Liver (tissue), 8 donors: ENCODE measurements at regions not wholly inside any gene's neighbourhood (a gene's known extent, or its start where the extent isn't known, plus 50 kb on each side); places are given as distances from the start of the nearest gene placed in this dataset.

Experiments
- DNase-seq: peaks from one replicate; pipeline ENCODE4 v3.0.0-alpha.2; 2017; ENCODE audit warnings: low spot score
- H3K27ac ChIP-seq, 2 donors: one replicate each; pipeline ENCODE4 v1.7.0; 2013; ENCODE audit warnings: inconsistent platforms in 2 of 2, low read length in 2 of 2, control low read depth in 1 of 2, low read depth in 1 of 2, mild to moderate bottlenecking in 1 of 2
- H3K27me3 ChIP-seq, 4 donors: one replicate each; pipeline versions ENCODE4 v1.6.1 to v1.7.0; 2013; ENCODE audit warnings: low read length in 3 of 4, inconsistent platforms in 1 of 4, mild to moderate bottlenecking in 1 of 4, moderate library complexity in 1 of 4; ENCODE audit not compliant: control insufficient read depth in 4 of 4, insufficient read depth in 4 of 4
- H3K36me3 ChIP-seq, 4 donors: one replicate each; pipeline versions ENCODE4 v1.6.1 to v1.7.0; 2013; ENCODE audit warnings: low read length in 3 of 4, mild to moderate bottlenecking in 3 of 4, low read depth in 1 of 4, moderate library complexity in 1 of 4; ENCODE audit not compliant: control insufficient read depth in 4 of 4, insufficient read depth in 3 of 4
- H3K4me1 ChIP-seq, 4 donors: one replicate each; pipeline versions ENCODE4 v1.6.1 to v1.7.0; 2013; ENCODE audit warnings: low read length in 3 of 4, mild to moderate bottlenecking in 3 of 4, moderate library complexity in 1 of 4; ENCODE audit not compliant: control insufficient read depth in 4 of 4, insufficient read depth in 4 of 4
- H3K4me3 ChIP-seq, 3 donors: one replicate each; pipeline versions ENCODE4 v1.6.1 to v1.7.0; 2013; ENCODE audit warnings: low read length in 3 of 3, control low read depth in 1 of 3, low read depth in 1 of 3, mild to moderate bottlenecking in 1 of 3
- H3K9ac ChIP-seq, 2 donors: one replicate each; pipeline ENCODE4 v1.7.0; 2013; ENCODE audit warnings: low read length in 2 of 2, mild to moderate bottlenecking in 2 of 2, moderate library complexity in 2 of 2, control low read depth in 1 of 2, low read depth in 1 of 2
- H3K9me3 ChIP-seq, 4 donors: one replicate each; pipeline versions ENCODE4 v1.6.1 to v1.7.0; 2013; ENCODE audit warnings: low read length in 3 of 4; ENCODE audit not compliant: control insufficient read depth in 4 of 4
- EGR1 ChIP-seq, 2 donors: IDR thresholded peaks; 2 replicates each; pipeline ENCODE4 v1.6.1; 2016 to 2018; ENCODE audit warnings: antibody characterized with exemption in 2 of 2, low read depth in 2 of 2
- FOXA1 ChIP-seq: IDR thresholded peaks from 2 replicates; pipeline ENCODE4 v1.6.1; 2016; ENCODE audit warnings: antibody characterized with exemption
- FOXA2 ChIP-seq: IDR thresholded peaks from 2 replicates; pipeline ENCODE4 v1.6.1; 2016; ENCODE audit warnings: antibody characterized with exemption
- GABPA ChIP-seq, 2 donors: IDR thresholded peaks in 1 of 2; conservative IDR thresholded peaks in 1 of 2; 2 replicates each; pipeline ENCODE4 v1.6.1; 2016; ENCODE audit warnings: antibody characterized with exemption in 2 of 2, mild to moderate bottlenecking in 1 of 2, moderate library complexity in 1 of 2
- HNF4A ChIP-seq, 2 donors: conservative IDR thresholded peaks; 2 replicates each; pipeline ENCODE4 v1.6.1; 2016; ENCODE audit warnings: antibody characterized with exemption in 2 of 2, mild to moderate bottlenecking in 2 of 2
- HNF4G ChIP-seq: IDR thresholded peaks from 2 replicates; pipeline ENCODE4 v1.6.1; 2016; ENCODE audit warnings: antibody characterized with exemption
- JUND ChIP-seq, 2 donors: IDR thresholded peaks; 2 replicates each; pipeline ENCODE4 v1.6.1; 2016; ENCODE audit warnings: antibody characterized with exemption in 2 of 2
- NR2F2 ChIP-seq: IDR thresholded peaks from 2 replicates; pipeline ENCODE4 v1.6.1; 2016; ENCODE audit warnings: antibody characterized with exemption
- RAD21 ChIP-seq, 2 donors: IDR thresholded peaks; 2 replicates each; pipeline ENCODE4 v1.6.1; 2016; ENCODE audit warnings: antibody characterized with exemption in 2 of 2, mild to moderate bottlenecking in 2 of 2
- RXRA ChIP-seq, 2 donors: IDR thresholded peaks; 2 replicates each; pipeline ENCODE4 v1.6.1; 2017 to 2018; ENCODE audit warnings: antibody characterized with exemption in 2 of 2, mild to moderate bottlenecking in 1 of 2
- SP1 ChIP-seq: IDR thresholded peaks from 2 replicates; pipeline ENCODE4 v1.6.1; 2018; ENCODE audit warnings: antibody characterized with exemption, mild to moderate bottlenecking
- TAF1 ChIP-seq: conservative IDR thresholded peaks from 2 replicates; pipeline ENCODE4 v1.6.1; 2016; ENCODE audit warnings: antibody characterized with exemption, mild to moderate bottlenecking
- YY1 ChIP-seq: IDR thresholded peaks from 2 replicates; pipeline ENCODE4 v1.6.1; 2016; ENCODE audit warnings: antibody characterized with exemption, mild to moderate bottlenecking
- WGBS: extraction: QIAGEN DNeasy Blood & Tissue Kit; methylation state at CpG from one replicate; pipeline ENCODE4 v1.1.7; 2013; 5-methylcytosine and 5-hydroxymethylcytosine counted together
- TF ChIP-seq, protein P1 (sequence below): IDR thresholded peaks from 2 replicates; pipeline ENCODE4 v1.6.1; 2016; ENCODE audit warnings: antibody characterized with exemption
- TF ChIP-seq, protein P2 (sequence below): fragments of 150-350 bp; IDR thresholded peaks from 2 replicates; pipeline ENCODE4 v1.5.1; 2017; ENCODE audit warnings: improper control_type of control experiment, low read depth, low read length; ENCODE audit not compliant: missing input control
- TF ChIP-seq, protein P3 (sequence below): IDR thresholded peaks from 2 replicates; pipeline ENCODE4 v1.6.1; 2016; ENCODE audit warnings: antibody characterized with exemption, mild to moderate bottlenecking
- TF ChIP-seq, protein P4 (sequence below): IDR thresholded peaks from 2 replicates; pipeline ENCODE4 v1.6.1; 2016; ENCODE audit warnings: antibody characterized with exemption
- TF ChIP-seq, protein P5 (sequence below): IDR thresholded peaks from 2 replicates; pipeline ENCODE4 v1.6.1; 2016; ENCODE audit warnings: antibody characterized with exemption
- donor health status: healthy.
- donor health status: healthy.
- donor health status: healthy.
- donor health status: healthy.
- donor health status: healthy.

DNA sequence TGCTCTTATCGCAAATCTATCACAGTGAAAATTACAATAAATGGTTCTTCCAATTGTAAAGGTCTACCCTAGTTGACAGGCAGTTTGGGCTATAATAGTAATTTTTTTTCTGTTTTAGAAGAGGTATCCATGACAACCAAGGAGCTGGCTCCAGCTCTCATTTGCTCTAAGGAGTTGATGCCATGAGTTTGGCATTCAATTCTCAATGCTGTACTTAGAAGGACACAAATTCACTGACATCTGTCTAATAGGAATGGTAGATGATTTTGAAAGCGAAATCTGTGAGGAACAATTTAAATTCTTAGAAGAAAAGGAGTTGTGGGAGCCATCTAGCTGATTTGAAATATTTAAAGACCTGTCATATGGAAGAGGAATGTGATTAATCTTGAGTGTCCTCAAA is 203.6 kb upstream of the DAB2 start:
- Histone ChIP-seq H3K4me1 (peaks cover 0 to 7% (median 5%) of the 10 kb centered on the region in 4 donors), H3K27ac (no peak overlapping the region), H3K9me3 (peaks cover 0 to 4% (median 0%) of the 10 kb centered on the region in 4 donors), H3K36me3 (no peaks in the 10 kb centered on the region), H3K27me3 (no peaks in the 10 kb centered on the region), H3K9ac (no peak overlapping the region), H3K4me3 (no peak overlapping the region)
- 93% methylated on average over 2 of the region's 2 CpGs for WGBS
- no peak for DNase-seq
- no peak for TF ChIP-seq JUND (IDR thresholded peaks at IDR 0.05)
- no peak for TF ChIP-seq NR2F2

DNA sequence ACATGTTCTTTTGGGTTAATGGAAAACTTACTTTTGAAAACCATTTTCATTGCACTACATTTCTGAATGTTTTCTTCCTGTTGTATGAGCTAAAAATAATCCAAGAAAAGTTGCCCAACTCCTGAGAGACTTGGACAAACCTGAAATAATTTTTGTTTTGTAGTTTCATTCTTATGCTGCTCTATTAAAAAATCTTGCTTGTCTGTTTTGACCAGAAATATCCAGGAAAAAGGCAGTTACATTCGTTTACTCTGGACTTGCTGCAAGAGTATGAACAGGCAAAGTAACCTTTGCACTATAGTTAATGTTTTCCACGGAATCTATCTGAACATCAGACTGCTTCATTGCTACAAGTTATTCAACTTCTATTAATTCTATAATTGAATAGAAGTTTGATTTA is 200.1 kb upstream of the DAB2 start:
- Histone ChIP-seq H3K4me3 (peak overlapping the region in 1 of 3 donors; percentile 12), H3K9ac (peak overlapping the region in 1 of 2 donors; percentile 82), H3K9me3 (peaks cover 0 to 4% (median 0%) of the 10 kb centered on the region in 4 donors), H3K27ac (peak overlapping the region; percentile 82 to 99), H3K27me3 (no peaks in the 10 kb centered on the region), H3K36me3 (no peaks in the 10 kb centered on the region), H3K4me1 (peaks cover 0 to 7% (median 5%) of the 10 kb centered on the region in 4 donors)
- TF ChIP-seq, protein P1, sequence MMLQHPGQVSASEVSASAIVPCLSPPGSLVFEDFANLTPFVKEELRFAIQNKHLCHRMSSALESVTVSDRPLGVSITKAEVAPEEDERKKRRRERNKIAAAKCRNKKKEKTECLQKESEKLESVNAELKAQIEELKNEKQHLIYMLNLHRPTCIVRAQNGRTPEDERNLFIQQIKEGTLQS: peak; percentile 4
- TF ChIP-seq, protein P2, sequence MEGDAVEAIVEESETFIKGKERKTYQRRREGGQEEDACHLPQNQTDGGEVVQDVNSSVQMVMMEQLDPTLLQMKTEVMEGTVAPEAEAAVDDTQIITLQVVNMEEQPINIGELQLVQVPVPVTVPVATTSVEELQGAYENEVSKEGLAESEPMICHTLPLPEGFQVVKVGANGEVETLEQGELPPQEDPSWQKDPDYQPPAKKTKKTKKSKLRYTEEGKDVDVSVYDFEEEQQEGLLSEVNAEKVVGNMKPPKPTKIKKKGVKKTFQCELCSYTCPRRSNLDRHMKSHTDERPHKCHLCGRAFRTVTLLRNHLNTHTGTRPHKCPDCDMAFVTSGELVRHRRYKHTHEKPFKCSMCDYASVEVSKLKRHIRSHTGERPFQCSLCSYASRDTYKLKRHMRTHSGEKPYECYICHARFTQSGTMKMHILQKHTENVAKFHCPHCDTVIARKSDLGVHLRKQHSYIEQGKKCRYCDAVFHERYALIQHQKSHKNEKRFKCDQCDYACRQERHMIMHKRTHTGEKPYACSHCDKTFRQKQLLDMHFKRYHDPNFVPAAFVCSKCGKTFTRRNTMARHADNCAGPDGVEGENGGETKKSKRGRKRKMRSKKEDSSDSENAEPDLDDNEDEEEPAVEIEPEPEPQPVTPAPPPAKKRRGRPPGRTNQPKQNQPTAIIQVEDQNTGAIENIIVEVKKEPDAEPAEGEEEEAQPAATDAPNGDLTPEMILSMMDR: no peak
- TF ChIP-seq NR2F2 (no peak), SP1 (peak; percentile 98), JUND (IDR thresholded peaks at IDR 0.05) (peak in 1 of 2 donors; percentile 8), HNF4A (conservative IDR thresholded peaks at IDR 0.05) (peak; percentile 91 to 92), TAF1 (peak; percentile 61), RAD21 (IDR thresholded peaks at IDR 0.05) (no peak), GABPA (IDR thresholded peaks at IDR 0.05 in 1 of 2, conservative IDR thresholded peaks at IDR 0.05 in 1 of 2) (no peak), HNF4G (peak; percentile 88), RXRA (IDR thresholded peaks at IDR 0.05) (peak; percentile 44), FOXA1 (peak; percentile 8), FOXA2 (peak; percentile 45), EGR1 (IDR thresholded peaks at IDR 0.05; ENCODE audit: low read depth in 2 of 2) (peak in 1 of 2 donors; percentile 44), YY1 (peak; percentile 53)
- TF ChIP-seq, protein P3, sequence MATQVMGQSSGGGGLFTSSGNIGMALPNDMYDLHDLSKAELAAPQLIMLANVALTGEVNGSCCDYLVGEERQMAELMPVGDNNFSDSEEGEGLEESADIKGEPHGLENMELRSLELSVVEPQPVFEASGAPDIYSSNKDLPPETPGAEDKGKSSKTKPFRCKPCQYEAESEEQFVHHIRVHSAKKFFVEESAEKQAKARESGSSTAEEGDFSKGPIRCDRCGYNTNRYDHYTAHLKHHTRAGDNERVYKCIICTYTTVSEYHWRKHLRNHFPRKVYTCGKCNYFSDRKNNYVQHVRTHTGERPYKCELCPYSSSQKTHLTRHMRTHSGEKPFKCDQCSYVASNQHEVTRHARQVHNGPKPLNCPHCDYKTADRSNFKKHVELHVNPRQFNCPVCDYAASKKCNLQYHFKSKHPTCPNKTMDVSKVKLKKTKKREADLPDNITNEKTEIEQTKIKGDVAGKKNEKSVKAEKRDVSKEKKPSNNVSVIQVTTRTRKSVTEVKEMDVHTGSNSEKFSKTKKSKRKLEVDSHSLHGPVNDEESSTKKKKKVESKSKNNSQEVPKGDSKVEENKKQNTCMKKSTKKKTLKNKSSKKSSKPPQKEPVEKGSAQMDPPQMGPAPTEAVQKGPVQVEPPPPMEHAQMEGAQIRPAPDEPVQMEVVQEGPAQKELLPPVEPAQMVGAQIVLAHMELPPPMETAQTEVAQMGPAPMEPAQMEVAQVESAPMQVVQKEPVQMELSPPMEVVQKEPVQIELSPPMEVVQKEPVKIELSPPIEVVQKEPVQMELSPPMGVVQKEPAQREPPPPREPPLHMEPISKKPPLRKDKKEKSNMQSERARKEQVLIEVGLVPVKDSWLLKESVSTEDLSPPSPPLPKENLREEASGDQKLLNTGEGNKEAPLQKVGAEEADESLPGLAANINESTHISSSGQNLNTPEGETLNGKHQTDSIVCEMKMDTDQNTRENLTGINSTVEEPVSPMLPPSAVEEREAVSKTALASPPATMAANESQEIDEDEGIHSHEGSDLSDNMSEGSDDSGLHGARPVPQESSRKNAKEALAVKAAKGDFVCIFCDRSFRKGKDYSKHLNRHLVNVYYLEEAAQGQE: peak; percentile 86
- TF ChIP-seq, protein P4, sequence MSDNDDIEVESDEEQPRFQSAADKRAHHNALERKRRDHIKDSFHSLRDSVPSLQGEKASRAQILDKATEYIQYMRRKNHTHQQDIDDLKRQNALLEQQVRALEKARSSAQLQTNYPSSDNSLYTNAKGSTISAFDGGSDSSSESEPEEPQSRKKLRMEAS: peak; percentile 33
- TF ChIP-seq, protein P5, sequence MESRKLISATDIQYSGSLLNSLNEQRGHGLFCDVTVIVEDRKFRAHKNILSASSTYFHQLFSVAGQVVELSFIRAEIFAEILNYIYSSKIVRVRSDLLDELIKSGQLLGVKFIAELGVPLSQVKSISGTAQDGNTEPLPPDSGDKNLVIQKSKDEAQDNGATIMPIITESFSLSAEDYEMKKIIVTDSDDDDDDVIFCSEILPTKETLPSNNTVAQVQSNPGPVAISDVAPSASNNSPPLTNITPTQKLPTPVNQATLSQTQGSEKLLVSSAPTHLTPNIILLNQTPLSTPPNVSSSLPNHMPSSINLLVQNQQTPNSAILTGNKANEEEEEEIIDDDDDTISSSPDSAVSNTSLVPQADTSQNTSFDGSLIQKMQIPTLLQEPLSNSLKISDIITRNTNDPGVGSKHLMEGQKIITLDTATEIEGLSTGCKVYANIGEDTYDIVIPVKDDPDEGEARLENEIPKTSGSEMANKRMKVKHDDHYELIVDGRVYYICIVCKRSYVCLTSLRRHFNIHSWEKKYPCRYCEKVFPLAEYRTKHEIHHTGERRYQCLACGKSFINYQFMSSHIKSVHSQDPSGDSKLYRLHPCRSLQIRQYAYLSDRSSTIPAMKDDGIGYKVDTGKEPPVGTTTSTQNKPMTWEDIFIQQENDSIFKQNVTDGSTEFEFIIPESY: peak; percentile 63
- WGBS: 22% methylated on average over 2 of the region's 2 CpGs
- DNase-seq: no peak
